ENCODE measurements at regions not wholly inside any gene's neighbourhood (a gene's known extent, or its start where the extent isn't known, plus 50 kb on each side); places are given as distances from the start of the nearest gene placed in this dataset.

GRCh38 chr18:26794230-26795101 lies 71.0 kb downstream of the AQP4 start:
- no peak for DNase-seq

- DNase-seq: no peak
Observed at GRCh38 chr18:26792661-26793060, 72.8 kb downstream of the AQP4 start.

- no peak for DNase-seq
Observed at GRCh38 chr18:26791676-26792075, 73.8 kb downstream of the AQP4 start.

GRCh38 chr18:26784599-26784998 lies 80.9 kb downstream of the AQP4 start:
- DNase-seq: no peak

- no peak for DNase-seq
Observed at GRCh38 chr18:26783170-26783569, 82.3 kb downstream of the AQP4 start.

GRCh38 chr18:26780520-26781325 lies 84.8 kb downstream of the AQP4 start:
- peak in 3 of 4 experiments; percentile 12 to 39 (median 32) for DNase-seq

- DNase-seq: no peak
Observed at GRCh38 chr18:26778054-26778393, 87.5 kb downstream of the AQP4 start.

GRCh38 chr18:26777351-26778053 lies 88.0 kb downstream of the AQP4 start:
- peak in 2 of 4 experiments; percentile 5 to 19 for DNase-seq

GRCh38 chr18:26772691-26773090 lies 92.8 kb downstream of the AQP4 start:
- no peak for DNase-seq

- DNase-seq: peak; percentile 38 to 65 (median 52)
Observed at GRCh38 chr18:26771524-26771923, 94.0 kb downstream of the AQP4 start.

- DNase-seq: no peak
Observed at GRCh38 chr18:26768385-26768784, 97.1 kb downstream of the AQP4 start.

GRCh38 chr18:26765498-26765897 lies 100.0 kb downstream of the AQP4 start:
- no peak for DNase-seq

GRCh38 chr18:26764586-26764985 lies 100.9 kb downstream of the AQP4 start:
- no peak for DNase-seq

GRCh38 chr18:26764177-26764576 lies 101.3 kb downstream of the AQP4 start:
- no peak for DNase-seq

GRCh38 chr18:26763446-26764110 lies 101.9 kb downstream of the AQP4 start:
- peak in 3 of 4 experiments; percentile 29 to 61 (median 56) for DNase-seq

- no peak for DNase-seq
Observed at GRCh38 chr18:26757263-26758019, 108.1 kb downstream of the AQP4 start.

- DNase-seq: no peak
Observed at GRCh38 chr18:26756556-26756955, 109.0 kb downstream of the AQP4 start.

- peak in 1 of 4 experiments; percentile 15 for DNase-seq
Observed at GRCh38 chr18:26746826-26747475, 118.6 kb downstream of the AQP4 start.

- peak; percentile 37 to 65 (median 58) for DNase-seq
Observed at GRCh38 chr18:26746398-26746797, 119.1 kb downstream of the AQP4 start.

- DNase-seq: no peak
Observed at GRCh38 chr18:26745288-26746181, 120.0 kb downstream of the AQP4 start.

Measured in suppressor macrophage (primary cell).